Thyroid gland (tissue), 4 donors: ENCODE measurements at regions not wholly inside any gene's neighbourhood (a gene's known extent, or its start where the extent isn't known, plus 50 kb on each side); places are given as distances from the start of the nearest gene placed in this dataset.

Experiments
- DNase-seq, 2 donors: peaks; one replicate each; pipeline ENCODE4 v3.0.0-alpha.2; 2019
- H3K27ac ChIP-seq, 3 donors: fragments of 200-600 bp; sonication (generic); 1 replicate in 2 of 3; 2 replicates in 1 of 3; pipeline ENCODE4 v1.5.1; 2016 to 2019; ENCODE audit warnings: mild to moderate bottlenecking in 1 of 3, moderate library complexity in 1 of 3
- H3K27me3 ChIP-seq: fragments of 200-600 bp; sonication (generic); one replicate; pipeline ENCODE4 v1.5.1; 2019
- H3K36me3 ChIP-seq, 2 donors: fragments of 200-600 bp; sonication (generic); one replicate each; pipeline ENCODE4 v1.5.1; 2016 to 2019
- H3K4me1 ChIP-seq, 2 donors: fragments of 200-600 bp; sonication (generic); one replicate each; pipeline ENCODE4 v1.5.1; 2017 to 2019
- H3K4me3 ChIP-seq, 3 donors: fragments of 200-600 bp; sonication (generic); replicated peaks in 1 of 3; 1 replicate in 2 of 3; 2 replicates in 1 of 3; pipeline ENCODE4 v1.5.1; 2016; ENCODE audit warnings: mild to moderate bottlenecking in 1 of 3
- H3K9me3 ChIP-seq: fragments of 200-600 bp; sonication (generic); one replicate; pipeline ENCODE4 v1.5.1; 2017
- POLR2A ChIP-seq, 2 donors: fragments of 450-650 bp; IDR thresholded peaks; one replicate each; pipeline ENCODE4 v1.6.1; 2017; ENCODE audit warnings: antibody characterized with exemption in 2 of 2, mild to moderate bottlenecking in 2 of 2, moderate library complexity in 1 of 2
- WGBS, 2 donors: methylation state at CpG; one replicate each; pipeline ENCODE4 v1.1.5; 2017; 5-methylcytosine and 5-hydroxymethylcytosine counted together
- intact Hi-C: fragments of 100-400 bp; cut with DNase I; formaldehyde crosslinking; loops from one replicate; pipeline ENCODE4 v1.15.1; 2023
- TF ChIP-seq, protein P1 (sequence below), 6 experiments: fragments of 200-600 bp in 3 of 6; fragments of 450-650 bp in 3 of 6; sonication (generic) in 3 of 6; IDR thresholded peaks; one replicate each; pipeline ENCODE4 v1.5.1; 2016 to 2019; ENCODE audit warnings: antibody characterized with exemption in 6 of 6, mild to moderate bottlenecking in 2 of 6, inconsistent platforms in 1 of 6, moderate library complexity in 1 of 6

DNA sequence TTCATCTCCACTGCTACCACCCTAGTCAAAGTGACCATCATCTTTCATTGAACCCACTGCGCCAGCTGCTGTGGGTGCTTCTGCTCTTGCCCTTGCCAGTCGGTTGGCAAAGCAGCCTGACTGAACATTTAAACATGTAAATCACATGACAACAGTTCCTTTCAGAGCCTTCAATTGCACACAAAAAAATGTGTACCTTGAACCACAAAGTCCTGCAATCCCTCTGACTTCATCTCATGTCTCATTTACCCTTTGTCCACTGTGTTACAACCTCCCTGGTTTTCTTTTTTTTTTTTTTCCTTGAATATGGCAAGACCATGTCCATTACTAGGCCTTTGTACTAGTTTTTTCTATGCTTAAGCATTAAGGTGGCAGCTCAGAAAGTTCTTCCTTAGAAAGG, 183.5 kb downstream of the GBA3 start:
- 93 to 95% methylated on average over 2 of the region's 2 CpGs for WGBS, 2 donors
- Histone ChIP-seq H3K4me1 (no peaks in the 10 kb centered on the region), H3K9me3 (no peaks in the 10 kb centered on the region), H3K36me3 (no peaks in the 10 kb centered on the region), H3K27me3 (no peaks in the 10 kb centered on the region), H3K27ac (no peak overlapping the region), H3K4me3 (no peak overlapping the region)
- intact Hi-C loops, result no loop called here
- no peak for DNase-seq
- no peak for TF ChIP-seq POLR2A (IDR thresholded peaks at IDR 0.05)
- TF ChIP-seq, protein P1, sequence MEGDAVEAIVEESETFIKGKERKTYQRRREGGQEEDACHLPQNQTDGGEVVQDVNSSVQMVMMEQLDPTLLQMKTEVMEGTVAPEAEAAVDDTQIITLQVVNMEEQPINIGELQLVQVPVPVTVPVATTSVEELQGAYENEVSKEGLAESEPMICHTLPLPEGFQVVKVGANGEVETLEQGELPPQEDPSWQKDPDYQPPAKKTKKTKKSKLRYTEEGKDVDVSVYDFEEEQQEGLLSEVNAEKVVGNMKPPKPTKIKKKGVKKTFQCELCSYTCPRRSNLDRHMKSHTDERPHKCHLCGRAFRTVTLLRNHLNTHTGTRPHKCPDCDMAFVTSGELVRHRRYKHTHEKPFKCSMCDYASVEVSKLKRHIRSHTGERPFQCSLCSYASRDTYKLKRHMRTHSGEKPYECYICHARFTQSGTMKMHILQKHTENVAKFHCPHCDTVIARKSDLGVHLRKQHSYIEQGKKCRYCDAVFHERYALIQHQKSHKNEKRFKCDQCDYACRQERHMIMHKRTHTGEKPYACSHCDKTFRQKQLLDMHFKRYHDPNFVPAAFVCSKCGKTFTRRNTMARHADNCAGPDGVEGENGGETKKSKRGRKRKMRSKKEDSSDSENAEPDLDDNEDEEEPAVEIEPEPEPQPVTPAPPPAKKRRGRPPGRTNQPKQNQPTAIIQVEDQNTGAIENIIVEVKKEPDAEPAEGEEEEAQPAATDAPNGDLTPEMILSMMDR (IDR thresholded peaks at IDR 0.05), result no peak

DNA sequence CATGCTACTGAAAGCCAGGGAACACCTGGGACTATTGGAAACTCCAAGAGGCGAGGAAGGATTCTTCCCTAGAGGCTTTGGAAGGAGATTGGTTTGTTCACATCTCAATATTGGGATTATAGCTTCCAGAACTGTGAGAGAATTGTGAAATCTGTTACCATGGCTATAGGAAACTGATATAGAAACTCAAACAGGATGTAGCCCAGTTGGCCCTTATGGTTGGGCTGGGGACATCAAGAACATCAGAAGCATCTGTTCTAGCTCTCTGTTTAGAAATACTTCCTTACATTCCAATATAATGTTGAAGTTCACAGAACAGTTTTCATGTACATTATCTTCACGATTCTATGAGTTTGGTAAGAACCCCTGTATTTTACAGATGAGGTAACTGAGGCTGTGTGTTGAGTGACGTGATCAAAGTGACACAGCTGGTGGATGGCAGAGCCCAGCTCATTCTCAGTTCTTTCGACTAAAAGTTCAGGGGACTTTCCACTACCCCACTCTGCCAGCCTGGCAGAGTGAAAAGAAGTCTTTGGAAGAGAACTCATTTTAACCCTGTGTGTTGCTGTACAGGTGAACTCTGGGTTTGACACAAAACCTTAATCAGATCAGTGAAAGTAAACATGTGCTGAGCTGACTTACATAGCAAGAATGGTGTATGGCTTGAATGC, 183.0 kb downstream of the GBA3 start:
- Histone ChIP-seq H3K36me3 (no peaks in the 10 kb centered on the region), H3K27ac (no peak overlapping the region), H3K4me3 (no peak overlapping the region), H3K4me1 (no peaks in the 10 kb centered on the region), H3K27me3 (no peaks in the 10 kb centered on the region), H3K9me3 (no peaks in the 10 kb centered on the region)
- TF ChIP-seq, protein P1 (IDR thresholded peaks at IDR 0.05), result no peak
- TF ChIP-seq POLR2A (IDR thresholded peaks at IDR 0.05), result no peak
- intact Hi-C loops, result no loop called here
- no peak for DNase-seq
- WGBS, 2 donors, result 86% methylated on average over 4 of the region's 4 CpGs

DNA sequence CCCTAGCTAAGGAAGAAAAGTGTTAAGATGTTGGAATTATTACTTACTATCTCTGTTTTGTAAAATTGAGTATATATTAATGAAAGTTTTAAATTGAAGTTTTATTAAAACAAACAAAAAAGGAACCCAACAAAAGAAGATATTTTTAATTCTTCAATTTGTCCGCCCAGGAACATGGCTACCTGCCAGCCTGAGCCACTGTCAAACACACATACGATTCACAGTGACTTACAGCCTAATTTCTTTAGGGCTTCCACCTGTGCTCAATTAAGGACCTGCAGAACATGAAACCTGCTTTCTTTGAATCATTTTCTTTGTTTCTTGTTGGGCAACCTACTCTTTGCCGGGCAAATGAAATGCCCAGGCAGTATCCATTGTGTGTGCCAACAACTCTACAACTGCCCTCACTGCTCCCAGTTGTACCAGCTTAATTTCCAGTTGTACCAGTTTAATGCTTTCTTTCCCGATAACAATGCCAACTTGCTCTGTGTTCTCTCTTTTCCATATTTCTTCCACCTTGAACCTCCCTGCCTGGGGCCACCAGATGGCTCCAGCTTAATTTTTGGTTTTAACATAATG, 181.7 kb downstream of the GBA3 start:
- TF ChIP-seq, protein P1 (IDR thresholded peaks at IDR 0.05), result no peak
- no peak for TF ChIP-seq POLR2A (IDR thresholded peaks at IDR 0.05)
- H3K27me3 ChIP-seq, result no peaks in the 10 kb centered on the region
- WGBS, 2 donors, result 88 to 94% methylated on average over 4 of the region's 4 CpGs
- no peaks in the 10 kb centered on the region for H3K36me3 ChIP-seq
- DNase-seq, result no peak
- H3K9me3 ChIP-seq, result no peaks in the 10 kb centered on the region
- H3K4me1 ChIP-seq, result peaks cover 0 to 8% of the 10 kb centered on the region in 2 donors
- H3K27ac ChIP-seq, result no peak overlapping the region
- intact Hi-C loops, result no loop called here
- H3K4me3 ChIP-seq, result no peak overlapping the region

DNA sequence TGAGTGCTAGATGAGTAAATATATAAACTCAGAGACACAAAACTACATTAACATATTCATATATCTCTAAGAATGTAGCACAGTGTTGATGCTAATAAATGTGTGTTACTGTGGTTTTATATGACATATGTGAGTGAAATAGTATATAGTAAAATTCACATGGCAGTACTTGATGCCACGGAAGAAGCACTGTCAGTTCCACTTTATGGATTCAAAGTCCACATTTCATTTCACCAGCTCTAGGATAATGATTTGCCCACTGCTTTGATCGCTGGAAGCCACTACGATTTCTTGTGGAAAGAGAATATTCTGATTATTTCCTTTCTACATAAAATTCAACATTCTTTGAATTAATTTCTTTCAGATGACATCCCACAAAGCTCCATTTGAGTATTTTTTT, 181.2 kb downstream of the GBA3 start:
- WGBS, 2 donors, result 85 to 94% methylated on average over 3 of the region's 3 CpGs
- H3K4me3 ChIP-seq, result no peak overlapping the region
- H3K27ac ChIP-seq, result no peak overlapping the region
- no peak for DNase-seq
- no peaks in the 10 kb centered on the region for H3K36me3 ChIP-seq
- TF ChIP-seq, protein P1 (IDR thresholded peaks at IDR 0.05), result no peak
- TF ChIP-seq POLR2A (IDR thresholded peaks at IDR 0.05), result no peak
- intact Hi-C loops, result no loop called here
- H3K27me3 ChIP-seq, result no peaks in the 10 kb centered on the region
- H3K4me1 ChIP-seq, result peaks cover 0 to 8% of the 10 kb centered on the region in 2 donors
- H3K9me3 ChIP-seq, result no peaks in the 10 kb centered on the region

DNA sequence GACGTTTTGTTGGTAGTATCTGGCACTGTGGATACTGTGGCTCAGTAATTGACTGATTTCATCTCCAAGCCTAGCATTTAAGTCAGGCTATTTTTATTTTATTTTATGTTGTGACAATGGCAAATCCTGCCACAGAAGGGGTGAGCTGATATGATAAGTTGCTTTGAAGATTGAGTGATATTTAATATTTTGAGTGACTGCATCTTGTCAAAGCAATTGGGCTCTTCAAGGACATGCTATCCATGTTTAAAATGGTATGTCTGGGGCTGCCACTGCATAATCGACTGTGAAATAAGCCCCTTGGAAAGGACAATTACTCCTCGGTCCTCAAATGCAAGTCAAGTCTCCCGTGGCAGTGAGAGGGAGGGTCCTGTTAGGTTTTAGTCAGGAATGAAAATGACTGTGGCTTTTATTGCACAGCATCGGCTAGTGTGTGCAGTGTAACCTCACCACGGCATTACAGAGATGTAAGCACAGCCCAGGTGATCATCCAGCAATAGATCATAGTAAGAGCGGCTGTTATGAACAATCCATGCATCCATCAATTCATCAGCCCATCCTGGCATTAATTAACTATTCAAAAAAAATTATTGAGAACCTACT, 178.2 kb downstream of the GBA3 start:
- Histone ChIP-seq H3K9me3 (no peaks in the 10 kb centered on the region), H3K36me3 (no peaks in the 10 kb centered on the region), H3K4me1 (peaks cover 0 to 8% of the 10 kb centered on the region in 2 donors), H3K27me3 (no peaks in the 10 kb centered on the region), H3K27ac (no peak overlapping the region), H3K4me3 (no peak overlapping the region)
- no peak for DNase-seq
- no peak for TF ChIP-seq POLR2A (IDR thresholded peaks at IDR 0.05)
- TF ChIP-seq, protein P1 (IDR thresholded peaks at IDR 0.05), result no peak
- WGBS, 2 donors, result 67 to 70% methylated on average over 7 of the region's 7 CpGs
- intact Hi-C loops, result no loop called here
